GM21360 (cell line): ENCODE measurements at regions not wholly inside any gene's neighbourhood (a gene's known extent, or its start where the extent isn't known, plus 50 kb on each side); places are given as distances from the start of the nearest gene placed in this dataset.

Experiments
- ATAC-seq: cut with Tn5 transposase; IDR thresholded peaks from one replicate; pipeline ENCODE4 v1.9.1; 2021; ENCODE audit warnings: mild to moderate bottlenecking, moderate library complexity; ENCODE audit not compliant: unreplicated experiment

DNA sequence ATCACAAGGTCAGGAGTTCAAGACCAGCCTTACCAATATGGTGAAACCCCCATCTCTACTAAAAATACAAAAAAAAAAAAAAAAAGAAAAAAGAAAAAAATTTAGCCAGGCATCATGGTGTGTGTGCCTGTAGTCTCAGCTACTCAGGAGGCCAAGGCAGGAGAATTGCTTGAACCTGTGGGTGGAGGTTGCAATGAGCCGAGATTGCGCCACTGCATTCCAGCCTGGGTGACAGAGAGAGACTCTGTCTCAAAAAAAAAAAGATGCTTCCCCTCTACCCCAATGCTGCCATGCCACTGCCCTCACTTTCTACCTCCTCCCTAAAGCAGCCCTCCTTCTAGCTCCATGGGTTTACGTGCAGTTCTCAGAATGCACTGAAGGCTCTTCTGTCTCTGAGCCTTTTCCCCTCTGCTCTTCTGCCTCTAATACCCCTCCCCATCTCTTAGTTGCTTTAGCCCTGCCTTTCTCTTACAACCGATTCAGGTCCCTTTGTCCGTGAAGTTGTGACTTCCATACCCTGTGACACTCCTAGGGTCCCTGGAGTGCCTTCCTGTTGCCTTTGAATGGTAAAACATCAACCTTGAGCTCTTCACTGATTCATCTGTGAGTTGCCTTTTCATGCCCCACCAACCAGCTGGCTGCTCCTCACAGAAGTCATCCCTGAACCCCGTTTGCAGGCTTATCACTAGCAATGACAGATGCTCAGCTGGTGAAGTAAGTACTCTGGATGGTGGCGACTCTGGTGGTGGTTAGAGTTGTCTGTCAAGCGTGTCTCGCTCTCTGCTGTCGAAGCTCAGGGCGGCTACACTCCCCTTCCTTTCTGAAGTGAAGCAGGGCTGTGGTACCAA, 234.9 kb downstream of the RHOU start:
- no peak for ATAC-seq

DNA sequence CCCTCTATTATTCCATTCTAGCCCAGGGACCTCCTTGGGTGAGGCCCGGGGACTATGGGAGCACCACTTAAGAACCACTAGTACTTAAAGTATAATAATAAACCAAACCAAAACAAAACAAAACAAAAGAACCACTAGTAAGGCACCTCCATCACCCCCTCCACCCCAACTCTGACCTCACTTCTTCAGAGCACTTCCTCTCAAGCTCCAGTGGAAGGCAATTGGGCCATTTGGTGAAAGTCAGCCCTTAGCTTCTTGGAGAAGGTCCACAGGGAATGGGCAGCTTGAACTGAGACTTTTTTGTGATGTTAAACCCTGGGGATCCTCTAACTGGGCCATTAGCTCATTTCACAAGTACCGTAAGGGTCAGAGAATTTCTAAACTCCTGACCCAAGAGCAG, 237.3 kb downstream of the RHOU start:
- ATAC-seq = no peak

DNA sequence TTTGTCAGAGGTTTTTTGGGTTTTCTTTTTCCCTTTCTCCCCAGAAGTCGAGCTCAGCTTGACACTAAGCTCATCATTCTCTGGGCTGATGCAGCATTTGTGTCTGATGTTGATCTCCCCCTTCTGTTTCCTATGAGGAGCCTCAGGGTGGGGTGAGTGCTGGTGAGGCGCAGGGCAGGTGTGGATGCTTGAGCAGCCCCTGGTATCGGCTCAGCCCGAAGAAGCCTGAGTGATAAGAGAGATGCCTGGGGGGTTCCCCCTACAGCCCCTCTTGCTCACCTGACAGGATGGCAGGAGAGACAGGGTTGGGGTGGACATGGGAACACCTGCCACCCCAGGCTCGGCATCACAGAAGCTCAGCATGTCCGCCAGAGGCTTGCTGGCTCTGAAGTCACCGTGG, 239.0 kb downstream of the RHOU start:
- no peak for ATAC-seq

DNA sequence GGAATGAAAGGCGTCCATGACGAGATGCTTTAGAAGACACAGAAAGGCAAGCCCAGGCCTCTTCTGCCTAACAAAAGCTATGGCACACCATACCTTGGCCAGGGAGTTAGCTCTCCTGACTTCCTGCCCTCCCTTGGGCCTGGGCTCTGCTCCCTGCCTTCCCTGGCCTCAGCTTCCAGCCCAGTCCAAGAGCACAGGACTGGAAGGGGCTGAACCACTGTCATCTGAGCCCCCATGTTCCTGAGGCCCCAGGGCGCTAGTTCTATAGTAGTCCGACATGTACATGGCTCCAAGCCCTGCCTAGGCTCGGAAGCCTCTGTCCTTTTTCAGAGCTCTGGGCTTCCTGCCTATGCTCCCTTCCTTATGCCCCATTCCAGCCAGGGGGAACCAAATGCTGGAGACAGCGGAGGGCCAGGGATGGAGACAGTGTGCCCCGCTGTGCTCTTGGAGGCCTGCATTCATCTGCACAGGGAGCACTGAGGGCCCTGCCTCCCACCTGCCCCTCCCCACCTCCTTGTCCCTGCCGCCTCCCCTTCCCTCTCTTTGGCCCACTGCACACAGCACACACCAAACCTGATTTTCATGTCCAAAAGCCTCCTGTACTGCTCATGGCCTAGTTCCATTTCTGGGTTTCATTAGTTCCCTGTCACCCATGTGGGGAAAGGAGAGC, 240.1 kb downstream of the RHOU start:
- ATAC-seq = no peak

DNA sequence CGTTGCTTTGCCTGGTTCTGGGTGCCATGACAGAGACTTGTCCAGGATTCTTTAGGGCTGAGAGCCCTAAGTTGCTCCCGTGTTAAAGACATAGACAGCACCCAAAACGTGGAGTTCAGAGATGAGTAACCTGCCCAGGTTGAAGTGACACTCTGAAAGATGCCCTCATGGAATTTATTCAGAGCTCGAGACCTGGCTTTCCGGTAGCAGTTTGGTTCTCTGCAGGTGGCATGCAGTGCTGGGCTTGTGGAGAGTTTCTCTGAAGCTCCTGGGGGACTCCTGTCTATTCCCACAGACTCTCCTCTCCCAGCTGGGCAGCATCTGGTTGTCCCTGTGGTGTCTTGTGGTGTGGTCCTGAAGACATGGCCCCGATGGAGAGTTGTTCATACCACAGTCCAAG, 241.0 kb downstream of the RHOU start:
- ATAC-seq = no peak

DNA sequence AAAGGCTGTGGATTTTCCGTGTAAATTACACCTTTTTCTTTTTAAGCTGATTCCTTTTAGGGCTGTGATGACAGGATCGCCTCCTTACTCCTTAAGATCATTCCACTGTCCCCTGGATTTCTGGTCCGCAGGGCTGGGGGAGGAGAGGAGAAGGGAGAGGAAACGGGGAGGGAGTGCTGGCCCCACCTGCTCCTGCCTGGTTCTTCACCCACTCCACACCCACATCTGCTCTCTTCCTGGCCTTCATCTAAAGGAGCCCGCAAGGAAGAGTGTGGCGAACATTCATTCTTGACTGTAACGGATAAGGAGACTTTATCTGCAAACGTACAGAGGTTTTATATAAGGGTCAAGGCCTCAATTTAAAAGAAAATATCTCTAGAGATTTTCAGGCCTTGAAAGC, 242.0 kb downstream of the RHOU start:
- no peak for ATAC-seq

DNA sequence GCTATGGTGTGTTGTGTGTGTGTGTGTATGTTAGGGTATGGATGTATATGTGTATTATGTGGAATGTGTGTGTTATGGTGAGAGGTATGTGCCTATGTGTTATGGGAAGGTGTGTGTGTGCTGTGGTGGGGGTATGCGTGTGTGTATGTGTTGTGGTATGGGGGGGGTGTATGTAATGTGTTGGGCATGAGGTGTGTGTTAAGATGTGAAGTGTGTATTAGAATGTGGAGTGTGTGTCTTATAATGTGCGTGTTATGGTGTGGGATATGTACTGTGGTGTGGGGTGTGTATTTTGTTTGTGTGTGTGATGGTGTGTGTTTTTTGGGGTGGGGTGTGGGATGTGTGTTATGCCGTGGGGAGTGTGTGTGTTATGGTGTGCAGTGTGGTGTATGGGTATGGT, 242.5 kb downstream of the RHOU start:
- no peak for ATAC-seq

DNA sequence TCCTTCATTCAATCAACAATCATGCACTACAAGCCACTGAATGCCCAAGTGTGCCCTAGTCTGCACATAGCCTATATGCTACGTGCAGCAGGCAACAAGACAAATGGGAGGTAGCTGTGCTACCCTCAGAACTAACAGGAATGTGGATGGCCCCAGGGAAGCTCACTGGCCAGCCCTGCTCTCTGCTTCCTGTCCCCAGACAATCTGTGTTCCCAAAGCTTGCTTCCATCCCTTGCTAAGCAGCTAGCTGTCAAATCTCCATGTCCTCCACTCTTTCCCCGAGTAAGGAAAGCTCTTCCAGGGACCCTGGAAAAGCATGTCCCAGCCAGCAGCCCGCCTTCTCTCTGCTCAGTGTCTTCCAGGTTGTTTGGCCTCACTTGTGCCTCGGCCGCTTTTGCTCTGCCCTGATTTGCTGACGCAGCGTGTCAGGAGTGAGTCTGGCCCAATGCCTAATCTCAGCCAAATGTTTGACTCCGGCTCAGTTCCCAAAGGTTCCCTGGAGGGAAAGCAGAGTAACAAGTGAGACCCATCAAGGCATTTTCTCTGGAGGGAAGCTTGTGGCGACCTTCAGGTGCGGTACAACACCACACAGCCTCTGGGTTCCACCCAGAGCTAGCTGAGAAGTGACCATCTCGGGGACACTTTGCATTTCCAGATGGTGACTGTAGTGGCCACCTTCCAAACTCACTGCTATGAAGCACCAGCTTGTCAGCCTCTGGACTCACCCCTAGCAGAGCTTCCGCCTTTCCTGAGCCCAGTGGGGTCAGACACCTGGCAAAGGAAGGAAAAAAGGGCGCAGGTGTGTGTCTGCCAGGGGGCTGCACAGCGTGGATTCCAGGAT, 243.4 kb downstream of the RHOU start:
- no peak for ATAC-seq

DNA sequence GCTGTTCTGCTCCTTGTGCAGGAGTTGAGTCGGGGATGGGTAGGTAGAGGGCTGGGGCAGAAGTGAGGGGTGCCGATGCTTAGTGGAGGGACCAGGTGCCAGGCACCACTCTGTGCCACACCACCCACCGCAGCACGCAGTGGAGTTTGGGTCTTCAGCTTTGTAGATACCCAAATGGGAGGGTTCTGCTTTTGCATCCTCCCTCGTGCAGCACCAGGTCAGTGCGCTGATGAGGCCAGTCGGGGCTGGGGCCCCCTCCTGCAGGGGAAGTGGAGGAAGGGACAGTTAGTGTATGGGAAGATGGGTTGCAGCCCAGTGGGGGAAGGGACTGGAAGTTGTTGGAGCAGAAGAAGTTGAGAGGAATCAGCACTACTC, 244.0 kb downstream of the RHOU start:
- ATAC-seq = no peak

DNA sequence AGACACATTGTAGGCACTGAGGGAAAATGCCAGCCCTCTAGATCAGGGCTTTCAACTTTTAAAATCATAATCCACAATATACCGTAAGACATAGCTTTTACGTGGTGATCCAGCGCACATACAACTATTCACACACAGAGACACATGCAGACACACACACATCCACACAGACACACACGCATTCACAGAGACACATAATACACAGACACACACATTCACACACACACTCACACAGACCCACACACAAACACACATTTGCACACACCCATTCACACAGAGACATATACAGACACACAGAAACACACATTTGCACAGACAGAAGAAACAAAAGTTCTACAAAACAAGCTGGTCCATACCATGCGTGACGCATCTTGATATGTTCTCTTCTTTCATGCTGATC, 244.5 kb downstream of the RHOU start:
- no peak for ATAC-seq

DNA sequence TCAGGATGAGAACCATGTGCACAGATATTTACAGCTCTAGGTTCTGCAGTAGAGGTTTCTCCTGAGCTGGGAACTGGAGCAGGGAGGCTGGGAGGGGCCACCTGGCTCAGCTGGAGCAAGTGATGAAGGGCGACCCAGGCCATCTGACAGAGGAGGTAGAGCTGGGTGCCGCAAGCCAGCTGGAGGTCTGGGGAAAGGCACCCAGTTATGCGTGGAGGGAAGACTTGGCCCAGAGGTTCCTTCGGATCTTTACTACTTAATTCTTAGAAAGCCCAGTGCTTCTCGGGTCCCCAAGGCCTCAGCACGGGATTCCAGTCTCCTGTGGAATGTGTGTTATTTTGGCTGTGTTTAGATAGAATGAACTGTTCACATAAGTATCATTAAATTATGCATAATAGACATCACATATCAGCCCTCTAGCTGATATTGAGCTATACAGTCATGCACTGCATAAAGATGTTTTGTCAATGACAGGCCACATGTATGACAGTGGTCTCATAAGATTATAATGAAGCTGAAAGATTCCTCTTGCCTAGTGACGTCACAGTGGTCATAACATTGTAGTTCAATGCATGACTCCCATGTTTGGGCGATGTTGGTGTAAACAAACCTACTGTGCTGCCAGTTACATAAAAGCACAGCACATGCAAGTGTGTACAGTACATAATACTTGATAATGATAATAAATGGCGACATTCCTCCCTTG, 245.1 kb downstream of the RHOU start:
- no peak for ATAC-seq

DNA sequence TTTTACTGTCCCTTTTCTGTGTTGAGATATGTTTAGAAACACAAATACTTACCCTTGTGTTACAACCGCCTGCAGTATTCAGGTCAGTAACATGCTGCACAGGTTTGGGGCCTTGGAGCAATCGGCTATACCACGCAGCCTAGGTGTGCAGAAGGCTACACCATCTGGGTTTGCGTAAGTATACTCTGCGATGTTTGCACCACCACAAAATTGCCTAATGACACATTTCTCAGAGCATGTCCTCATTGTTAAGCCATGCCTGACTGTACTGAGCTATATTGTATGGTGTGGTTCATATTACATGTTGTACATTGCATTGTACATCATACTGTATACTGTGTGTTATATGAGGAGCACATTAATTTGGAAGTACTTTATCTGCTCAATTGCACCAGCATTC, 247.4 kb downstream of the RHOU start:
- no peak for ATAC-seq

DNA sequence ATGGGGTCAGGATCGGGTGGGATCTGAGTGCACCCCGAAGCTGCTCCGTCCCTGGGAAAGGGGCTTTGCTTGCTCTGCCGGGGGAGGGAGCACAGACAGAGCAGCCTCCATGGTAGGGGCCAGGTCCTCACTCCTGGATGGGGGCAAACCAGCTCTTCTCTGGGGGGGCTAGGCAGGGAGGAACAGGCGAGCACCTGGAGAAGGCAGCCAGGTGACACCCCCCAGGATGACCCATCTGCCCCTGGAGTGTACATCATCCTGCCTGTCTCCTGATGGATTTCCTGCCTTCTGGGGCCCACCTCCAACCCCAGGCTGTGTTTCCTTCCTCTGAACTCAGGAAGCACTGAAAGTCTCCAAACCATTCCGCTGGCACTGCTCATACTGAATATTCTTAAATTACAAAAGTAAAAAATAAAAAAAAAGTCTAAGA, 248.0 kb downstream of the RHOU start:
- no peak for ATAC-seq

DNA sequence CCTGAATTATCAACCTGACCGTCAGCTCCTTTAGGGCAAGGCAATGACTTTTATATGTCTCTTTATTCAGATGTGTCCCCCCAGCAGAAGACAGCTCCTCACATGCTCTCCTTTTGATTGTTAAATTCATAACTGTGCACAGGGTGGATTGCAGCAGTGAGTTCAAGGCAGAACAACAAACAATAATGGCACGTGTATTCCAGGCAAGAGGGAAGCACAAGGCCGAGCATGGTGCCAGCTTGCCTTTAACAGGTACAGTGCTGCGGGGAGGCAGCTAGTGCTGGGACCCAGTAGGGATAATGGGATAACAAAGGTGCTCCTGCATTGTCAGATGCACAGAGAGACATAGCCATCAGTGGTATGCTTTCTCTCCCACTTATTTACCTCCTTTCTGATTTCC, 248.4 kb downstream of the RHOU start:
- ATAC-seq = no peak

DNA sequence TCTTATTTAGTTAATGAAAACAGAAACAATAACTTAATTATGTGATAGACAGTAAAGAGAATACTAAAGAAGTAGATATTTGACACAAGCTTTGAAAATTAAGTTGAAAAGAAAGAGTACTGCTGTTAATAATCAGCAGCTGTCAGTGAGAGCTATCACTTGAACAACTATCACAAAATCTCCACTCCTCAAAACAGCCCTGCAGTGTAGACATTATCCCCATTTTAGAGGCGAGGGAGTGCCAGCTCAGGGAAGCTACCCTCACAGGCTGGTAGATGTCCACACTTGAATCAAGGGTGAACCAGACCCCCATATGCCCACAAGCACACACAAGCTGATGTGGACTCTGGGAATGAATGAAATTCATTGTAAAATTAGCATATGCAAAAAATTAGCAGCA, 248.8 kb downstream of the RHOU start:
- ATAC-seq = no peak

DNA sequence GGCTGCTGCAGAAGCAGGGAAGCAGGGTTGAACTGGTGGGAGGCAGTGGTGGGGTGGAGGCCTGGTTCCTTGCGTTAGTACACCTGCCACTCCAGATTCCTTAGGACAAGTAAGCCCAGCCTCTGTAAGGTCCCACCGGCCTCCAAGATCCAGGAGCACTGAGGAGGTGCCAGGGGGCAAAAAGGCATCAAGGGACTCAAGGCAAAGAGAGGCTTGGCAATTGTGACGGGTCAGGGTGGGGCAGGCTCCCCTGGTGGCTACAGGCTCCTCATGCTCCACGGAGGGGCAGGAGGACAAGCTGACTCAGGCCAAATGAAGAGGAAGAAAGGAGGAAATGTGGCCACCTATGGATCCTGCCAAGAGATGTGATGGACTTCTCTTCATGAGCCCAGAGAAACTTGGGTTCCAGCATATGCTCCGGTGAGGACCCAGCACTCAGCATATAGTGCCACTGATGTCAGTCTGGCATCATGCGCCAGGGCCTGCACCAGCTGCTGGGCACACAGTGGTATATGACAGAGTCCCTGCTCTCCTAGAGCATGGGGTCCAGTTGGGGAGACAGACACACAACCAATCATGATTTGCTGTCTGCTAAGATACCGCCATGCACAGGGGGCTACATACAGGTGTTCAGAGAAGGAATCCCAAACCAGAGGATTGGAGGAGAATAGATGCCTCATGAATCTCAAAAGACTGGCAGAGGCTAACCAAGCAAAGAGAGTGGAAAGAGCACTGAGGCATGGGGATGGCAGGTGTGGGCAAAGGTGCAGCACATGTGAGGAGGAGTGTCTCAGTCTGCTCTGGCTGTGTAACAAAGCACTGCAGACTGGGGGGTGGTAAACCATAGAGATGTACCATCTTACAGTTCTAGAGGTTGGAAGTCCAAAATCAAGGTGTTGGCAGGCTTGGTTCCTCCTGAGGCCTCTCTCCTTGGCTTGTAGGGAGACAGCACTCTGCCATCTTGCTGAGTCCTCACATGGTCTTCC, 249.7 kb downstream of the RHOU start:
- ATAC-seq = no peak

DNA sequence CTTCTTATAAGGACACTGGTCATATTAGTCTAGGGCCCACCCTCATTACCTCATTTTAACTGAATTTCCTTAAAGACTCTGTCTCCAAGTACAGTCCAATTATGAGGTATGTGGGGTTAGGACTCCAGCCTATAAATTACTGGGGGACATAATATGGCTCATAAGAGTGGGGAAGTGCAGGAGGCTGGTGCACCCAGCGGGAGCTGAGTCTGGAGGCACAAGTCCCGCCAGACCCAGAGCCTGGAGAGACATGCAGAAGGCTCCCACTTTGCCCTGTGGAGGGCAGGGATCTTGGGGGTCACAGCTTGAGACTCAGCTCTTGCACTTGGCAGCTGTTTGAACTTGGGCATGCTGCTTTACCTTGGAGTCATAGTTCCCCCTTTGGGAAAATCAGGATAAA, 250.4 kb downstream of the RHOU start:
- ATAC-seq = no peak

DNA sequence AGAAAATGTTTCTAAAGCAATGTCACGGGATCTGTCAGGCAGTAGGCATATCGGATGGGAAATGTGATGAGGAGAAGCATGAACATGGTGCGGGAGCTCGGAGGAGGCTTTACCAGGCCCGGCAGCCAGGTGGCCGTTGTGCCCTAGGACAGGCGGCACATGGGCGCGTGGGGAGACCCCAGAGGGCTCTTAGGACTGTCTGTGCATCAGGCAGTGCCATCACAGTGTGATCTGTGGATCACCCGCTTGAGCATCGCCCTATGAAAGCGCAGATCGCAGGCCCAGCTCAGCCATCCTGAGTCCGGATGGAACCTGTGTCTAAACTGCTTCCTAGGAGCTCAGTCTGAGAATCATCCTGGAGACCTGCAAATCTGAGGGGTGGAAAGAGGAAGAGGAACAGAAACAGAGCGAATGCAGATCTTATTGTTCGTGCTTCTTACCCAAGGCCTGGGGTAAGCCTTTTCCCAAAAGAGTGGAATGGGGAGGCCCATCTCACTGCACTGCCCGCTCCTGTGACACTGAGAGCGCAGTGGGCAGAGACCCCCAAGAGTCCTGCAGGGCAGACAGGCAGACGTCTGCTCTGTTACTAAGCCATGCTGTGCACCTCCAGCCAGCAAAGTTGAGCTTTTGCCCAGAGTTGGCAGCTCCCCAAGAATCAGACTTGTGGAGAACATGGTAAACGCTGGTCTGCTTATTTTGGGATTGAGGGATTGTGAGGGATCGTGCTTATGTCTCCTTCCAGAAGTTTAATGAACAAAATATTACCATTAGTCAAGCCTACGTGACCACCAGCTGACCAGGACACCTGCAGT, 251.0 kb downstream of the RHOU start:
- no peak for ATAC-seq

DNA sequence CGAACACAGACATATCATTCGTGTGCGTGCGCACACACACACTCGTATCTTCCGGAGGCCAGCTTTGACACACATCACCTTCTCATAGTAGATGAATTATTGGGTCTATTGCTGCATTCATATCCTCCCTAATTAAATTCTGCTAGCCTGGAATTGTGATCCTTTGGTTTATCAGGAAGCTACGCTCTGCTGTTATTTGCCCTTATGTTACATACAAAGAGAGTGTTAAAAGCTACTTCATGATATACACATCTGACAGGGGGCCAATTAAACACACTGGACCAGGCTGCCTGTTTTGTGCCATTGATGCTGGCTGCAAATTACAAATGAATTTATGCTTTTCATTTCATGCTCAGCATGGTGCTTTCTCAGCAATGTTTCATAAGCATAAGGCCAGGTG, 252.0 kb downstream of the RHOU start:
- ATAC-seq = no peak
